Prostate gland (tissue), 2 donors: ENCODE measurements at regions not wholly inside any gene's neighbourhood (a gene's known extent, or its start where the extent isn't known, plus 50 kb on each side); places are given as distances from the start of the nearest gene placed in this dataset.
A peak's percentile ranks its signal among the peaks of the same experiment; 100 is the strongest.

Experiments used
- DNase-seq: peaks from one replicate; pipeline ENCODE4 v3.0.0-alpha.2; 2019; ENCODE audit warnings: low spot score
- H3K27ac ChIP-seq, 2 donors: fragments of 200-600 bp; sonication (generic); 2 replicates each; pipeline ENCODE4 v1.5.1; 2017 to 2019
- H3K27me3 ChIP-seq: fragments of 200-600 bp; sonication (generic); replicated peaks from 2 replicates; pipeline ENCODE4 v1.5.1; 2019; ENCODE audit not compliant: insufficient read depth
- H3K36me3 ChIP-seq, 2 donors: fragments of 200-600 bp; sonication (generic); 1 replicate in 1 of 2; 2 replicates in 1 of 2; pipeline versions ENCODE4 v1.5.1 to v1.8.1; 2017 to 2019
- H3K4me1 ChIP-seq: fragments of 200-600 bp; sonication (generic); replicated peaks from 2 replicates; pipeline ENCODE4 v1.5.1; 2019
- H3K4me3 ChIP-seq, 2 donors: fragments of 200-600 bp; sonication (generic); 2 replicates each; pipeline ENCODE4 v1.5.1; 2017 to 2019
- H3K9me3 ChIP-seq: fragments of 200-600 bp; sonication (generic); 2 replicates; pipeline ENCODE4 v1.5.1; 2017
- CTCF ChIP-seq, 4 experiments: fragments of 200-600 bp in 2 of 4; fragments of 450-650 bp in 2 of 4; sonication (generic) in 2 of 4; IDR thresholded peaks; 1 replicate in 3 of 4; 2 replicates in 1 of 4; pipeline ENCODE4 v1.5.1; 2016 to 2019; ENCODE audit warnings: antibody characterized with exemption in 4 of 4, mild to moderate bottlenecking in 2 of 4, moderate library complexity in 2 of 4
- POLR2A ChIP-seq: fragments of 450-650 bp; IDR thresholded peaks from one replicate; pipeline ENCODE4 v1.6.1; 2016; ENCODE audit warnings: antibody characterized with exemption, mild to moderate bottlenecking
- POLR2AphosphoS5 ChIP-seq: sonication (generic); formaldehyde crosslinking; IDR thresholded peaks from one replicate; pipeline ENCODE4 v1.6.1; 2017; ENCODE audit warnings: antibody characterized with exemption
- WGBS: methylation state at CpG from one replicate; pipeline ENCODE4 v1.1.5; 2018; 5-methylcytosine and 5-hydroxymethylcytosine counted together
- intact Hi-C: fragments of 100-400 bp; cut with DNase I; formaldehyde crosslinking; loops from one replicate; pipeline ENCODE4 v1.14.2; 2022

GRCh38 chr4:38230121-38230801 is 270.1 kb downstream of the PTTG2 start:
- intact Hi-C loops: no loop called here
- peak overlapping the region; percentile 50 to 51 for H3K27ac ChIP-seq
- TF ChIP-seq CTCF (IDR thresholded peaks at IDR 0.05) (no peak), POLR2A (no peak), POLR2AphosphoS5 (peak; percentile 41)
- DNase-seq: peak; percentile 31
- no peaks in the 10 kb centered on the region for H3K9me3 ChIP-seq
- no peak overlapping the region for H3K4me3 ChIP-seq
- 21% methylated on average over 10 of the region's 10 CpGs for WGBS
- H3K27me3 ChIP-seq: no peaks in the 10 kb centered on the region
- H3K36me3 ChIP-seq: no peaks in the 10 kb centered on the region
- peaks cover 7% of the 10 kb centered on the region for H3K4me1 ChIP-seq

DNA sequence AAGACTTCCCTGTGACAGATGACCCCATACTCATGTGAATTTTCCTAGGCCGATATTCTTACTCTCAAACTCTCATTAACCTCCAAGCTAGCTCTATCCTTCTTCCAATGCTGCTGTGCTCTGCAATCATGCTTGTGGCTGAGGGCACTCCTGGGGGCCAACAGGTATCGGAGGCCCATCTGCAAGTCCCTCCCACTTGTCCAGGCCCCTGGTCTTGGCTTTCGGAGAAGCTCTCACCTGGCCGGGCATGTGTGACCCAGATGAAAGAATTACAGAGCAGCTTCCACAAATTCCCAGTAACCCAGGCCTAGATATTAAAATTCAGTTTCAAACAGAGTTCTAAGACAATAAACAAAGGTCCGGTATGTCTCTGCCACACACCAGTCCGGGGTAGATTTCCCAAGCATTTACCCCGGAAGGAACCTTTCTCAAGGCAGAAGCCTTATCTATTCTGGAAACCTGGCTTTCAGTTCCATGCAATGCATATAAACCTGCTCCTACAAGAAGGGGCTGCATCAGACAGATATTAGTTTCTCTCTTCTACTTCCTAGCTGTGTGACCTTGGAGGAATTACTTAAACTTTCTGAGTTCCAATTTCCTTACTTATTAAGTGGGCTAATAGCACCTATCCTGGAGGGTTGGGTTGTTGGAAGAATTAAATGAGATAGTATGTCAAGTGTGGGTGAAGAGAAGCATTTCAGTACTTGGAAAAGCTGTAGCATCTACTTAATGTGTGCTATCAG is 270.8 kb downstream of the PTTG2 start:
- Histone ChIP-seq H3K36me3 (no peaks in the 10 kb centered on the region), H3K27me3 (no peaks in the 10 kb centered on the region), H3K4me3 (no peak overlapping the region), H3K4me1 (peaks cover 7% of the 10 kb centered on the region), H3K9me3 (no peaks in the 10 kb centered on the region), H3K27ac (peak overlapping the region; percentile 50 to 51)
- no peak for DNase-seq
- intact Hi-C loops: no loop called here
- TF ChIP-seq POLR2A (no peak), POLR2AphosphoS5 (no peak), CTCF (IDR thresholded peaks at IDR 0.05) (no peak)
- WGBS: 70% methylated on average over 7 of the region's 7 CpGs

GRCh38 chr4:38231626-38232025 is 271.4 kb downstream of the PTTG2 start:
- TF ChIP-seq CTCF (IDR thresholded peaks at IDR 0.05): no peak
- TF ChIP-seq POLR2AphosphoS5: no peak
- no peaks in the 10 kb centered on the region for H3K36me3 ChIP-seq
- H3K27me3 ChIP-seq: no peaks in the 10 kb centered on the region
- H3K27ac ChIP-seq: no peak overlapping the region
- H3K9me3 ChIP-seq: no peaks in the 10 kb centered on the region
- DNase-seq: no peak
- H3K4me1 ChIP-seq: peaks cover 7% of the 10 kb centered on the region
- no peak overlapping the region for H3K4me3 ChIP-seq
- intact Hi-C loops: no loop called here
- WGBS: 82% methylated on average over 4 of the region's 4 CpGs

GRCh38 chr4:38232741-38233140 is 272.5 kb downstream of the PTTG2 start:
- no peaks in the 10 kb centered on the region for H3K9me3 ChIP-seq
- H3K27ac ChIP-seq: no peak overlapping the region
- no peak for TF ChIP-seq POLR2AphosphoS5
- no peak for TF ChIP-seq CTCF (IDR thresholded peaks at IDR 0.05)
- no peak for TF ChIP-seq POLR2A
- no peaks in the 10 kb centered on the region for H3K27me3 ChIP-seq
- intact Hi-C loops: no loop called here
- peaks cover 7% of the 10 kb centered on the region for H3K4me1 ChIP-seq
- DNase-seq: no peak
- H3K36me3 ChIP-seq: no peaks in the 10 kb centered on the region
- H3K4me3 ChIP-seq: no peak overlapping the region
